Naive thymus-derived CD8-positive, alpha-beta T cell (primary cell): ENCODE measurements at regions not wholly inside any gene's neighbourhood (a gene's known extent, or its start where the extent isn't known, plus 50 kb on each side); places are given as distances from the start of the nearest gene placed in this dataset.

ENCODE experiments used
- ATAC-seq, 2 donors: fragments of 150-1000 bp; cut with Tn5 transposase in 1 of 2; sonication (Bioruptor Pico), chemical (Tn5 transposase) in 1 of 2; 1 replicate in 1 of 2; 2 replicates in 1 of 2; pipeline ENCODE4 v1.10.0; 2021; ENCODE audit warnings: mild to moderate bottlenecking in 2 of 2, moderate library complexity in 2 of 2
- POLR2A ChIA-PET: fragments of 350-600 bp; sonication (Branson Sonifier 250); formaldehyde crosslinking; loops from one replicate; lab custom pipeline; 2021; ENCODE audit warnings: antibody characterized with exemption; lab: Charles Lee
- DNase-seq, 10 donors: peaks; one replicate each; pipeline versions ENCODE4 v3.0.0 to v3.0.0-alpha.2; 2020 to 2022
- H3K27ac Mint-ChIP-seq, 10 donors: one replicate each; pipeline ENCODE4 v1.8.0; 2020 to 2022; ENCODE audit warnings: mild to moderate bottlenecking in 10 of 10, mixed read lengths in 10 of 10, moderate library complexity in 4 of 10, inconsistent platforms in 1 of 10
- H3K27me3 Mint-ChIP-seq, 5 donors: one replicate each; pipeline ENCODE4 v1.8.0; 2021 to 2022; ENCODE audit warnings: mixed read lengths in 5 of 5
- H3K36me3 Mint-ChIP-seq, 3 donors: one replicate each; pipeline ENCODE4 v1.8.0; 2020 to 2022; ENCODE audit warnings: mixed read lengths in 3 of 3, mild to moderate bottlenecking in 2 of 3, inconsistent platforms in 1 of 3
- H3K4me1 Mint-ChIP-seq, 4 donors: one replicate each; pipeline ENCODE4 v1.8.0; 2021 to 2022; ENCODE audit warnings: mixed read lengths in 4 of 4
- H3K4me3 Mint-ChIP-seq, 10 donors: one replicate each; pipeline ENCODE4 v1.8.0; 2020 to 2022; ENCODE audit warnings: mild to moderate bottlenecking in 10 of 10, mixed read lengths in 10 of 10, moderate library complexity in 6 of 10, inconsistent platforms in 1 of 10
- H3K9me3 Mint-ChIP-seq, 9 donors: one replicate each; pipeline ENCODE4 v1.8.0; 2020 to 2022; ENCODE audit warnings: mixed read lengths in 9 of 9, mild to moderate bottlenecking in 3 of 9, inconsistent platforms in 1 of 9, moderate library complexity in 1 of 9

GRCh38 chr7:155195939-155196523 is 101.6 kb upstream of the INSIG1 start:
- ATAC-seq (no peak), DNase-seq (no peak)
- Mint-ChIP-seq H3K36me3 (peaks cover 0 to 17% (median 0%) of the 10 kb centered on the region in 3 donors), H3K9me3 (peaks cover 6 to 34% (median 18%) of the 10 kb centered on the region in 9 donors), H3K4me1 (peaks cover 0 to 8% (median 0%) of the 10 kb centered on the region in 4 donors), H3K27ac (no peak overlapping the region), H3K27me3 (peaks cover 0 to 14% (median 6%) of the 10 kb centered on the region in 5 donors), H3K4me3 (no peak overlapping the region)
- POLR2A ChIA-PET: no interaction called here

GRCh38 chr7:155198196-155198892 is 99.3 kb upstream of the INSIG1 start:
- peaks cover 0 to 17% (median 0%) of the 10 kb centered on the region in 3 donors for H3K36me3 Mint-ChIP-seq
- DNase-seq (no peak), ATAC-seq (no peak)
- H3K27me3 Mint-ChIP-seq: no peaks in the 10 kb centered on the region
- POLR2A ChIA-PET: no interaction called here
- H3K9me3 Mint-ChIP-seq: peaks cover 6 to 34% (median 18%) of the 10 kb centered on the region in 9 donors
- H3K27ac Mint-ChIP-seq: no peak overlapping the region
- H3K4me1 Mint-ChIP-seq: peaks cover 0 to 8% (median 0%) of the 10 kb centered on the region in 4 donors
- H3K4me3 Mint-ChIP-seq: no peak overlapping the region

GRCh38 chr7:155198901-155199845 is 98.5 kb upstream of the INSIG1 start:
- no peak for DNase-seq
- ATAC-seq: no peak
- H3K9me3 Mint-ChIP-seq: peaks cover 6 to 33% (median 18%) of the 10 kb centered on the region in 9 donors
- peaks cover 0 to 17% (median 0%) of the 10 kb centered on the region in 3 donors for H3K36me3 Mint-ChIP-seq
- H3K27me3 Mint-ChIP-seq: no peaks in the 10 kb centered on the region
- peaks cover 0 to 8% (median 0%) of the 10 kb centered on the region in 4 donors for H3K4me1 Mint-ChIP-seq
- POLR2A ChIA-PET: no interaction called here
- H3K4me3 Mint-ChIP-seq: no peak overlapping the region
- no peak overlapping the region for H3K27ac Mint-ChIP-seq

GRCh38 chr7:155201325-155202087 is 96.2 kb upstream of the INSIG1 start:
- peaks cover 0 to 9% (median 0%) of the 10 kb centered on the region in 3 donors for H3K36me3 Mint-ChIP-seq
- peak overlapping the region in 1 of 10 donors; percentile 48 for H3K27ac Mint-ChIP-seq
- peaks cover 4 to 13% (median 6%) of the 10 kb centered on the region in 9 donors for H3K9me3 Mint-ChIP-seq
- no peak for ATAC-seq
- peaks cover 0 to 4% (median 0%) of the 10 kb centered on the region in 5 donors for H3K27me3 Mint-ChIP-seq
- H3K4me1 Mint-ChIP-seq: peaks cover 10 to 27% (median 18%) of the 10 kb centered on the region in 4 donors
- POLR2A ChIA-PET: no interaction called here
- H3K4me3 Mint-ChIP-seq: no peak overlapping the region
- no peak for DNase-seq

GRCh38 chr7:155202106-155202871 is 95.4 kb upstream of the INSIG1 start:
- no peak overlapping the region for H3K4me3 Mint-ChIP-seq
- H3K36me3 Mint-ChIP-seq: peaks cover 0 to 2% (median 0%) of the 10 kb centered on the region in 3 donors
- DNase-seq (no peak), ATAC-seq (no peak)
- peaks cover 0 to 5% (median 0%) of the 10 kb centered on the region in 5 donors for H3K27me3 Mint-ChIP-seq
- peaks cover 0 to 9% (median 2%) of the 10 kb centered on the region in 9 donors for H3K9me3 Mint-ChIP-seq
- peak overlapping the region in 1 of 10 donors; percentile 50 for H3K27ac Mint-ChIP-seq
- H3K4me1 Mint-ChIP-seq: peaks cover 10 to 32% (median 21%) of the 10 kb centered on the region in 4 donors
- POLR2A ChIA-PET: no interaction called here

GRCh38 chr7:155203059-155203881 is 94.4 kb upstream of the INSIG1 start:
- Mint-ChIP-seq H3K4me1 (peaks cover 14 to 32% (median 21%) of the 10 kb centered on the region in 4 donors), H3K9me3 (peaks cover 0 to 7% (median 0%) of the 10 kb centered on the region in 9 donors), H3K27ac (no peak overlapping the region), H3K36me3 (no peaks in the 10 kb centered on the region), H3K27me3 (peaks cover 0 to 14% (median 0%) of the 10 kb centered on the region in 5 donors), H3K4me3 (peak overlapping the region in 3 of 10 donors; percentile 30 to 58 (median 43))
- POLR2A ChIA-PET: interaction anchor here (4.6 kb wide), 1 partner anchor 95 kb away, joined by 61 read pairs; the partner anchor contains the start of gene INSIG1
- no peak for DNase-seq
- no peak for ATAC-seq

GRCh38 chr7:155203882-155204691 is 93.6 kb upstream of the INSIG1 start:
- peaks cover 0 to 4% (median 0%) of the 10 kb centered on the region in 9 donors for H3K9me3 Mint-ChIP-seq
- no peaks in the 10 kb centered on the region for H3K36me3 Mint-ChIP-seq
- peaks cover 14 to 28% (median 21%) of the 10 kb centered on the region in 4 donors for H3K4me1 Mint-ChIP-seq
- POLR2A ChIA-PET: interaction anchor here (0.9 to 4.6 kb wide), 2 partner anchors 94 to 140 kb away, joined by 3 to 61 read pairs; partner anchors contain the start of gene INSIG1
- no peak overlapping the region for H3K27ac Mint-ChIP-seq
- H3K27me3 Mint-ChIP-seq: peaks cover 0 to 14% (median 0%) of the 10 kb centered on the region in 5 donors
- DNase-seq: no peak
- peak overlapping the region in 5 of 10 donors; percentile 43 to 82 (median 74) for H3K4me3 Mint-ChIP-seq
- no peak for ATAC-seq

GRCh38 chr7:155204744-155205367 is 92.8 kb upstream of the INSIG1 start:
- ATAC-seq (no peak), DNase-seq (no peak)
- peak overlapping the region; percentile 71 to 93 (median 81) for H3K4me3 Mint-ChIP-seq
- H3K9me3 Mint-ChIP-seq: peaks cover 0 to 4% (median 0%) of the 10 kb centered on the region in 9 donors
- peak overlapping the region; percentile 66 to 98 (median 85) for H3K27ac Mint-ChIP-seq
- POLR2A ChIA-PET: interaction anchor here (0.9 to 4.6 kb wide), 5 partner anchors 9 to 277 kb away, joined by 3 to 61 read pairs (median 3); partner anchors contain the start of gene INSIG1
- no peaks in the 10 kb centered on the region for H3K36me3 Mint-ChIP-seq
- H3K4me1 Mint-ChIP-seq: peaks cover 14 to 24% (median 21%) of the 10 kb centered on the region in 4 donors
- H3K27me3 Mint-ChIP-seq: peaks cover 0 to 14% (median 0%) of the 10 kb centered on the region in 5 donors
